Effector memory CD4-positive, alpha-beta T cell (primary cell): ENCODE measurements at regions not wholly inside any gene's neighbourhood (a gene's known extent, or its start where the extent isn't known, plus 50 kb on each side); places are given as distances from the start of the nearest gene placed in this dataset.

Source experiments
- DNase-seq, 3 donors: peaks; one replicate each; pipeline ENCODE4 v3.0.0-alpha.2; 2020
- H3K27ac ChIP-seq: 2 replicates; pipeline ENCODE4 v1.7.0; 2013; ENCODE audit warnings: mild to moderate bottlenecking, low read length, moderate library complexity; ENCODE audit not compliant: insufficient read depth, poor library complexity, severe bottlenecking
- H3K27me3 ChIP-seq: replicated peaks from 2 replicates; pipeline ENCODE4 v1.7.0; 2013; ENCODE audit warnings: mild to moderate bottlenecking, low read length; ENCODE audit not compliant: insufficient read depth, control insufficient read depth, poor library complexity, severe bottlenecking
- H3K36me3 ChIP-seq: 2 replicates; pipeline ENCODE4 v1.7.0; 2013; ENCODE audit warnings: mild to moderate bottlenecking, low read length, moderate library complexity; ENCODE audit not compliant: control insufficient read depth, insufficient read depth
- H3K4me1 ChIP-seq: 2 replicates; pipeline ENCODE4 v1.7.0; 2013; ENCODE audit warnings: low read length, mild to moderate bottlenecking; ENCODE audit not compliant: control insufficient read depth, insufficient read depth, poor library complexity, severe bottlenecking
- H3K4me3 ChIP-seq: 2 replicates; pipeline ENCODE4 v1.7.0; 2013; ENCODE audit warnings: low read length, low read depth, mild to moderate bottlenecking; ENCODE audit not compliant: insufficient read depth, poor library complexity, severe bottlenecking
- H3K9me3 ChIP-seq: 2 replicates; pipeline ENCODE4 v1.7.0; 2013; ENCODE audit warnings: mild to moderate bottlenecking, low read length, moderate library complexity; ENCODE audit not compliant: control insufficient read depth

DNA sequence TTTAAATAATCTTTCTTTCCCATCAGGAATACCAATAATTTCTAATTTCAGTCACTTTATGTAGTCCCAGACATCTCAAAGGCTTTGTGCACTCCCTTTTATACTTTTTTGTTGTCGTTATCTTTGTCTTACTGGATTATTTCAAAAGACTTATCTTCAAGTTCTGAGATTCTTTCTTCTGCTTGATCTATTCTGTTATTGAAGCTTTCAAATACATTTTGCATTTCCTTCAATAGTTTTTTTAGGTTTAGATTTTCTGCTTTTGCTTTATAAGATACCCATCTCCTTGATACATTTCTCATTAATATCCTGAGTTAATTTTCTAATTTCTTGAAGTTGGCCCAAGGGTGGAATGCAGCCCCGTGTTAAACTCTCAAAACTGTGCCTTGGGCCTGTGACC is 432.4 kb downstream of the RIT2 start:
- Histone ChIP-seq H3K27ac (no peak overlapping the region), H3K9me3 (peaks cover 2% of the 10 kb centered on the region), H3K4me3 (no peak overlapping the region), H3K4me1 (no peaks in the 10 kb centered on the region), H3K36me3 (no peaks in the 10 kb centered on the region), H3K27me3 (no peaks in the 10 kb centered on the region)
- DNase-seq = no peak

DNA sequence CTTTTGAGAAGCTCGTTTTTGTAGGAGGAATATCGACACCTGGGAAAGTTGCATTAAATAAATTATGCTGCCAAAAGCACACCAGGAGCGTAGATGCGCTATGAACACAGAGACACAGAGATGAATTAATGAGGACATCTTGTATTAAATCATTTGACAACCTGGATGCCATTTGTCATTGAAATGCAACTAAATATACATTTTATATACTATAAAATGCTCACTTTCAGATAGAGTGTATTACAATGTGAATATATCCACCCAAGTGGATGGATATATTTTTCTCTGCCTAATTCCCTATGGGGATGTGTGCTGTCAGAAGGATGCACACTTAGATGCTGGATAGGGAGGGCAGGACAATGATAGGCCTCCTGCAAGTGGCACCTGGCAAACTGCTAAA is 426.2 kb downstream of the RIT2 start:
- Histone ChIP-seq H3K27ac (no peak overlapping the region), H3K4me3 (no peak overlapping the region), H3K36me3 (no peaks in the 10 kb centered on the region), H3K27me3 (no peaks in the 10 kb centered on the region), H3K4me1 (no peaks in the 10 kb centered on the region), H3K9me3 (peaks cover 6% of the 10 kb centered on the region)
- no peak for DNase-seq
